Eye (tissue), 1 donor: ENCODE measurements at regions not wholly inside any gene's neighbourhood (a gene's known extent, or its start where the extent isn't known, plus 50 kb on each side); places are given as distances from the start of the nearest gene placed in this dataset.

ENCODE experiments used
- DNase-seq: peaks from one replicate; pipeline ENCODE4 v3.0.0-alpha.2; 2015

DNA sequence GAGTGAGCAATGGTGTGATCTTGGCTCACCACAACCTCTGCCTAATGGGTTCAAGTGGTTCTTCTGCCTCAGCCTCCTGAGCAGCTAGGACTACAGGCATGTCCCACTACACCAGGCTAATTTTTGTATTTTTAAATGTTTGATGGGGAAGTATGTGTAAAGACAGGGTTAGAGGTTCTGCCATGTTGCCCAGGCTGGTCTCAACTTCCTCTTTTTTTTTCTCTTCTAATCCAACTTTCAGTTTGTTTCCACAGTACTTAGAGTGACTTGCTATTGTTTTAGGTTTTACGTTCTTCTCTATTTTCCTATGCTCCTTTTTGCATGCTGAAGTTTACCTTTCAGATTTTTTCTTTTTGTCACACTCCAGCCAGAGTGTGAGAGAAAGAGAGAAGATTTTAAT, 1433.0 kb downstream of the UQCRFS1 start:
- DNase-seq, result no peak

DNA sequence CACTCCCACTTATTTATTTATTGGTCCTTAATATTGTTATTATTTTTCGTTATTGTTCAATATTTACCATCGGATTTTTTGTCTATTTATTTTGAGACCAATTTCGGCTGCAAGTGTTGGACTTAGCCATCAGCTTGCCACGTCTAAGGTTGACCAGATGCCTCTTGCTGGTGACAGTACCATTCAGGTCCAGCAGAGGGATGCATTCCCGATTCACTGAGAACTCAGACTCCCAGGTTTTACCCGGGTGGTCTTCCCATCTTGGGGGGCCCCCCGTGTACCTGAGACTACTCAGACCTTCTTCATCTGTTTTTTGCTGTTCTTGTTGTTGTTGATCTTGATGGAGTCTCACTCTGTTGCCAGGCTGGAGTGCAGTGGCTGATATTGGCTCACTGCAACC, 1435.2 kb downstream of the UQCRFS1 start:
- DNase-seq, result no peak

DNA sequence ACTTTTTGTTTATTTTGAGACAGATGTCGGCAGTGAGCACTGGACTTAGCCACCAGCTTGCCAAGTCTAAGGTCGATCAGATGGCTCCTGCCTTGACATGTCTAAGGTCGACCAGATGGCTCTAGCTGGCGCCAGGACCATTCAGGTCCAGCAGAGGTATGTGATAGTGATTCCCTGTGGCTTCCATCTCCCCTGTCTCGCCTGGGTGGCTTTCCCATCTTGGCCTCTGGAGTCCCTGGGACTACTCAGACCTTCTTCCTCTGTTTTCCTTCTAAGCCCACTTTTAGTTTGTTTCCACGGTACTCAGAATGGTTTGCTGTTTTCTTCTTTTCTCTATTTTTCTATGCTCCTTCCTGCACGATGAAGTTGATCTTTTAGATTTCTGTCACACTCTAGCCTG, 1435.7 kb downstream of the UQCRFS1 start:
- no peak for DNase-seq

DNA sequence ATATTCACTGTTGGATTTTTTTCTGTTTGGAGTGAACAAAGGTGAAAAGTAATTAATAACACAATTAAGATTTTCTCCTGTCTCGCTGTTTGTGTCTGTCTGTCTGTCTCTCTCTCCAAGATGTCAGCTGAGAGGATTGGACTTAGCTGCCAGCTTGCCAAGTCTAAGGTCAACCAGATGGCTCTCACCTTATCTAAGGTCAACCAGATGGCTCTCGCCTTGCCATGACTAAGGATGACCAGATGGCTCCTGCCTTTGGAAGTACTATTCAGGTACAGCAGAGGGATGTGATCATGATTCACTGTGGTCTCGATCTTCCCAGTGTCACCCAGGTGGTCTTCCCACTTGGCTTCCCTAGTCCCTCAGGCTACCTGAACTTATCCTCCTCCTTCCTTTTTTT, 1436.4 kb downstream of the UQCRFS1 start:
- DNase-seq, result no peak

DNA sequence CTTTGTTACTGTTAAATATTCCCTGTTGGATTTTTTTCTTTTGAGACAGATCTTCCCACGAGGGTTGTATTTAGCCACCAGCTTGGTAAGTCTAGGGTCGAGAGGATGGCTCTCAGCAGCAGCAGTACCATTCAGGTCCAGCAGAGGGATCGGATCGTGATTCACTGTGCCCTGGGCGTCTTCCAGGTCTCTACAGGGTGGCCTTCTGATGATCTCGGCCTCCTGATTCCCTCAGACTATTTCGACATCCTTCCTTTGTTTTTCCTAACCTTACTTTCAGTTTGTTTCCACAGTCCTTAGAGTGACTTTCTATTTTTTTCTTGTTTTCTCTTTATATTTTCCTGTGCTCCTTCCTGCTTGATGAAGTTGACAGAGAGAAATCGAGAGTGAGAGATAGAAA, 1436.9 kb downstream of the UQCRFS1 start:
- DNase-seq, result no peak

DNA sequence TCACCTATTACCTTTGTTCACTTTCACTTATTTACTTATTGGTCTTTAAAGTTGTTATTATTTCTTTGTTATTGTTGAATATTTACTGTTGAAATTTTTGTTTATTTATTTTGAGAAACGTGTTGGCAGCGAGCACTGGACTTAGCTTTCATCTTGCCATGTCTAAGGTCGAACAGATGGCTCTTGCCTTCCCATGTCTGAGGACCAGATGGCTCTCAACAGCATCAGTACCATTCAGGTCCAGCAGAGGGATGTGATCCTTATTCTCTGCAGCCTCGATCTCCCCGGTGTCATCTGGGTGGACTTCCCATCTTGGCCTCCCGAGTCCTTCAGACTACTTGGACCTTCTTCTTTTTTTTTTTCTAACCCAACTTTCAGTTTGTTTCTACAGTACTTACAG, 1437.6 kb downstream of the UQCRFS1 start:
- no peak for DNase-seq

DNA sequence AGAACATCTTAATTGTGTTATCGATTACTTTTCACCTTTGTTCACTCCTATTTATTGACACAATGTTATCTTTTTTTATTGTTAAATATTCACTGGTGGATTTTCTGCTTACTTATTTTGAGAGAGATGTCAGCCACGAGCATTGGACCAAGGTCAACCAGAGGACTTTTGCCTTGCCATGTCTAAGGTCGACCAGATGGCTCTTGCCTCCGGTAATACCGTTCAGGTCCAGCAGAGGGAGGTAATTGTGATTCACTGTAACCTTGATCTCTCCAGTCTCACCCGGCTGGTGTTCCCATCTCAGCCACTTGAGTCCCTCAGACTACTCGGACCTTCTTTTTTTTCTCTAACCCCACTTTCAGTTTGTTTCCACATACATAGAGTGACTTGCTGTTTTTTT, 1438.1 kb downstream of the UQCRFS1 start:
- no peak for DNase-seq

DNA sequence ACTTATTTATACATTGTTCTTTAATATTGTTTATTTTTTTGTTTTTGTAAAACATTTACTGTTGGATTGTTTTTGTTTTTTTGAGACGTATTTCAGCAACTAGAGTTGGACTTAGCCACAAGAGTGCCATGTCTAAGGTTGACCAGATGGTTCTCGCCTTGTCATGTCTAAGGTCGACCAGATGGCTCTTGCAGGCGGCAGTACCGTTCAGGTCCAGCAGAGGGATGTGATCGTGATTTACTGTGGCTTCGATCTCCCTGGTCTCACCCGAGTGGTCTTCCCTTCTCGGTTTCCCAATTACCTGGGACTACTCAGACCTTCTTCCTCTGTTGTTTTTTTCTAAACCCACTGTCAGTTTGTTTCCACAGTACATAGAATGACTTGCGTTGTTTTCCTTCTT, 1438.6 kb downstream of the UQCRFS1 start:
- no peak for DNase-seq

DNA sequence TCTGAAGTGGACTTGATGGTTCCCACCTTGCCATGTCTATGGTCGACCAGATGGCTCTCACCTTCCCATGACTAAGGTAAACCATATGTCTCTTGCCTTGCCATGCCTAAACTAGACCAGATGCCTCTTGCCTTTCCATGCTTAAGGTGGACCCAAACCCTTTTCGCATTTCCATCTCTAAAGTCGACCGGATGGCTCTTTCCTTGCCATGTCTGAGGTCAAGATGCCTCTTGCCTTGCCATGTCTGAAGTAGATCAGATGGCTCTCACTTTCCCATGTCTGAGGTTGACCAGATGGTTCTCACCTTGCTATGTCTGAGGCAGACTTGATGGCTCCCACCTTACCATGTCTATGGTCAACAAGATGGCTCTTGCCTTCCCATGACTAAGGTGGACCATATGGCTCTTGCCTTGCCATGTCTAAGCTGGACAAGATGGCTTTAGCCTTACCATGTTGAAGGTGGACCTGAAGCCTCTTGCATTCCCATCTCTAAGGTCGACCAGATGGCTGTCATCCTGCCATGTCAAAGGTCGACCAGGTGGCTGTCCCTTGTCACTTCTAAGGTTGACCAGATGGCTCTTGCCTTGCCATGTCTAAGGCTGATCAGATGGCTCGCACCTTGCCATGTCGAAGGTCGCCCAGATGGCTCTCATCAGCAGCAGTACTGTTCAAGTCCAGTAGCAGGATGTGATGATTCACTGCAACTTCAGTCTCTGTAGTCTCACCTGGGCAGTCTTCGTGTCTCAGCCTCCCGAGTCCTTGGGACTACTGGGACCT, 1439.4 kb downstream of the UQCRFS1 start:
- DNase-seq, result no peak

DNA sequence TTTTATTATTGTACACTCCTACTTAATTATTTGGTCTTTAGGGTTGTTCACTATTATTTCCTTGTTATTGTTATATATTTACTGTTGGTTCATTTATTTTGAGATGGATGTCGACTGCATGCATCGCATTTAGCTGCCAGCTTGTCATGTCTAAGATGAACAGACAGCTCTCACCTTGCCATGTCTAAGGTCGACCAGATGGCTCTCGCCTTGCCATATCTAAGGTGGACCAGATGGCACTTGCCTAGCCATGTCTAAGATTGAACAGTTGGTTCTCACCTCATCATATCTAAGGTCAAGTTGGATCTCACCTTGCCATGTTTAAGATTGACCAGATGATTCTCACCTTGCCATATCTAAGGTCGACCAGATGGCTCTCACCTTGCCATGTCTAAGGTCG, 1440.9 kb downstream of the UQCRFS1 start:
- DNase-seq, result no peak

DNA sequence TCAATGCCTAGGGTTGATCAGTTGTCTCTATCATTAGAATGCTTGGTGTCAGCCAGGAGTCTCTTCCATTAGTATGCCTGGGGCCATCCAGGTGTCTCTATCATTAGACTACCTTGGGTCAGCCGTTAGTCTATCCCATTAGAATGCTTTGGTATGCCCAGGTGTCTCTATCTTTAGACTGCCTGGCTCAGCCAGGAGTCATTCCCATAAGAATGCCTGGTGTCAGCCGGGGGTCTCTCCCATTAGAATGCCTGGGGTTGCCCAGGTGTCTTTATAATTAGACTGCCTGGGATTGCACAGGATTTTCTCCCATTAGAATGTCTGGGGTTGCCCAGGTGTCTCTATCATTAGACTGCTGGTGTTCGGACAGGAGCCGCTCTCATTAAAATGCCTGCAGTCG, 1442.9 kb downstream of the UQCRFS1 start:
- no peak for DNase-seq

DNA sequence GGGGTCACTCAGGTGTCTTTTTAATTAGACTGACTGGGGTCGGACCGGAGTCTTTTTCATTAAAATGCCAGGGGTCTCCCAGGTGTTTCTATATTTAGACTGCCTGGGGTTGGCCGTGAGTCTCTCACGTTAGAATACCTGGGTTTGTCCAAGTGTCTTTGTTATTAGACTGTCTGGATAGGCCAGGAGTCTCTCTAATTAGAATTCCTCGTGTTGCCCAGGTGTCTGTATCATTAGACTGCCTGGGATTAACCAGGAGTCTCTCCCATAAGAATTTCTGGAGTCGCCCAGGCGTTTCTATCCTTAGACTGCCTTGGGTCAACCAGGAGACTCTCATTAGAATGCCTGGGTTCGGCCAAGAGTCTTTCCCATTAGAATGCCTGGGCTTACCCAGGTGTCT, 1445.7 kb downstream of the UQCRFS1 start:
- no peak for DNase-seq

DNA sequence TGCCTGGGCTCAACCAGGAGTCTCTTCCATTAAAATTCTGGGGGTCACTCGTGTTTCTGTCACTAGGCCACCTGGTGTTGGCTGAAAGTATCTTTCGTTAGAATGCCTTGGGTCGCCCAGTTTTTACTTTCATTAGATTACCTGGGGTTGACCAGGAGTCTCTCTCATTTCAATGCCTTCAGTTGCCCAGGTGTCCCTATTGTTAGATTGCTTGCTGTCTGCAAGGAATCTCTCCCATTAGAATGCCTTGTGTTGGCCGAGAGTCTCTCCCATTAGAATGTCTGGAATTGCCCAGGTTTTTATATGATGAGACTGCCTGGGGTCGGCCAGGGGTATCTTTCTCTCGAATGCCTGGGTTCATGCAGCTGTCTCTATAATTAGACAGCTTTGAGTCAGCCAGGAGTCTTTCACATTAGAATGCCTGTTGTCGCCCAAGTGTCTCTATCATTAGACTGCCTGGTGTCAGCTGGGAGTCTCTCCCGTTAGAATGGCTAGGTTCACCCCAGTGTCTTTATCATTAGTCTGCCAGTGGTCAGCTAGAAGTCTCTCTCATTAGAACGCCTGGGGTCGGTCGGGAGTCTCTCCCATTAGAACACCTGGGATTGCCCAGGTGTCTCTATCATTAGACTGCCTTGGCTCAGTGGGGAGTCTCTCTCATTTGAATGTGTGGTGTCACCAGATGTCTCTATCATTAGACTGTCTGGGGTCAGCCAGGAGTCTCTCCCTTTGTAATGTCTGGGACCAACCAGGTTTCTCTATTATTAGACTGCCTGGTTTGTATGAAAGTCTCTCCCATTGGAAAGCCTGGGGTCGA, 1446.8 kb downstream of the UQCRFS1 start:
- DNase-seq, result no peak

DNA sequence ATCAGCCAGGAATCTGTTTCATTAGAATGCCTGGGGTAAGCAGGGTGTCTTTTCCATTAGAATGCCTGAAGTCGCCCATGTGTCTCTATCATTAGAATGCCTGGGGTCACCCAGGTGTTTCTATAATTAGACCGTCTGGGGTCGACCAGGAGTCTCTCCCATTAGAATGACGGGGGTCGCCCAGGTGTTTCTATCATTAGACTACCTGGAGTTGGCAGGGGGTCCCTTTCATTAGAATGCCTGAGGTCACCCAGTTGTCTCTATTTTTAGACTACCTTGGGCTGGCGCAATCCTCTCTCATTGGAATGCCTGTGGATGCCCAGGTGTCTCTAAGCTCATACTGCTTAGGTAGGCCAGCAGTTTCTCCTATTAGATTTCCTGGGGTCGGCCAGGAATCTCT, 1447.6 kb downstream of the UQCRFS1 start:
- no peak for DNase-seq

DNA sequence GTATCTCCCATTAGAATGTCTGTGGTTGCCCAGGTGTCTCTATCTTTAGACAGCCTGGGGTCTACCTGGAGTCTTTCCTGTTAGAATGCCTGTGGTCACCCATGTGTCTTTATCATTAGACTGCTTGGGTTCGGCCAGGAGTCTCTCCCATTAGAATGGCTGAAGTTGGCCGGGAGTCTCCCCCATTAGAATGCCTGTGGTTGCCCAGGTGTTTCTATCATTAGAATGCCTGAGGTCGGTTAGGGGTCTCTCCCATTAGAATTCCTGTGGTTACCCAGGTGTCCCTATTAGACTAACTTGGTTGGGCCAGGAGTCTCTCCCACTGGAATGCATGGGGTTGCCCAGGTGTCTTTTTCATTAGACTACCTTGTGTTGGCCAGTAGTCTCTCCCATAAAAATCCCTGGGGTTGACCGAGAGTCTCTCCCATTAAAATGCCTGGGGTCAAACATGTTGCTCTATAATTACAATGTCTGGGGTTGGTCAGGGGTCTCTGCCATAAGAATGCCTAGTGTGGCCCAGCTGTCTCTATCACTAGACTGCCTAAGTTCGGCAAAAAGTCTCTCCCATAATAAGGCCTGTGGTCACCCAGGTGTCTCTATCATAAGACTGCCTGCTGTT, 1448.7 kb downstream of the UQCRFS1 start:
- DNase-seq, result no peak

DNA sequence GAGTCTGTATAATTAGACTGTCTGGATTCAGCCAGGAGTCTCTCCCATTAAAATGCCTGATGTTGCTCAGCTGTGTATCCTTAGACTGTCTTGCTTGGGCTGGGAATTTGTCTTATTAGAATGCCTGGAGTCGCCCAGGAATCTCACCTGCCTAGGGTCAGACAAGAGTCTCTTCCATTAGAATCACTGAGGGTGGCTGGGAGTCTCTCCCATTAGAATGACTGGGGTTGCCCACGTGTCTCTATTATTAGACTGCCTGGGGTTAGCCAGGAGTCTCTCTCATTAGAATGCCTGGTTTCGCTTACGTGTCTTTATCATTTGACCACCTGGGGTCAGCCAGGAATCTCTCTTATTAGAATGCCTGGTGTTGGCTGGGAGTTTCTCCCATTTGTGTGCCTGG, 1450.0 kb downstream of the UQCRFS1 start:
- DNase-seq, result no peak

DNA sequence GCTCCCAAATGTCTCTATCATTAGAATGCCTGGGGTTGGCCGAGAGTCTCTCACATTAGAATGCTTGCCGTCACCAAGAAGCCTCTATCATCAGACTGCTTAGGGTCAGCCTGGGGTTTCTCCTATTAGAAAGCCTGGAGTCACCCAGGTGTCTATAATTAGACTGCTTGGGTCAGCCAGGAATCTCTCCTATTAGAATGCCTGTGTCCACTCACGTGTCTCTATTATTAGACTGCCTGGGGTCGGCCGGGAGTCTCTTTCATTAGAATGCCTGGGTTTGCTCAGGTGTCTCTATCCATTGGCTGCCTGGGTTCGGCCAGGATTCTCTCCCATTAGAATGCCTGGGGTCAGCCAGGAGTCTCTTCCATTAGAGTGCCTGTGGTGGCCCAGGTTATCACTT, 1453.1 kb downstream of the UQCRFS1 start:
- DNase-seq, result no peak

DNA sequence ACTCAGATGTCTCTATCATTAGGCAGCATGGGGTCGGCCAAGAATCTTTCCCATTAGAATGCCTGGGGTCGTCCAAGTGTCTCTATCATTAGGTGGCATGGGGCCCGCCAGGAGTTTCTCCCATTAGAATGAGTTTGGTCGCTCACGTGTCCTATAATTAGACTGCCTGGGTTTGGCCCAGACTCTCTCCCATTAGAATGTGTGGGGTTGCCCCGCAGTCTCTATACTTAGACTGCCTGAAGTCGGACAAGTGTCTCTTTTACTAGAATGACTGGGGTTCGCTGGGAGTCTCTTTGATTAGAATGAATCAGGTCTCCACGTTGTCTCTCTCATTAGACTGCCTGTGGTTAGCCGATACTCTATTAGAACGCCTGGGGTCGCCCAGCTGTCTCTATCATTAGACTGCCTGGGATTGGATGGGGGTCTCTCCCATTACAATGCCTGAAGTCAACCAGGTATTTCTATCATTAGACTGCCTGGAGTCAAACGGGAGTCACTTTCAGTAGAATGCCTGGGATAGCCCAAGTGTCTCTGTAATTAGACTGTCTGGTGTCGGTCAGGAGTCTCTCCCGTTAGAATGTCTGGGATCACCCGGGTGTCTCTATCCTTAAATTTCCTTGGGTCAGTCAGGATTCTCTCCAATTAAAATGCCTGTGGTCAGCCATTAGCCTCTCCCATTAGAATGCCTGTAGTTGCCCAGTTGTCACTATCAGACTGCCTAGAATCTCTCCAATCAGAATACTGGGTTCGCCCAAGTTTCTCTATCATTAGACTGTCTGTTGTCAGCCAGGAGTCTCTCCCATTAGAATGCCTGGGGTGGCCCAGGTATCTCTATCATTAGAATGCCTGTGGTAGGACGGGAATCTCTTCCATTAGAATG, 1454.1 kb downstream of the UQCRFS1 start:
- no peak for DNase-seq

DNA sequence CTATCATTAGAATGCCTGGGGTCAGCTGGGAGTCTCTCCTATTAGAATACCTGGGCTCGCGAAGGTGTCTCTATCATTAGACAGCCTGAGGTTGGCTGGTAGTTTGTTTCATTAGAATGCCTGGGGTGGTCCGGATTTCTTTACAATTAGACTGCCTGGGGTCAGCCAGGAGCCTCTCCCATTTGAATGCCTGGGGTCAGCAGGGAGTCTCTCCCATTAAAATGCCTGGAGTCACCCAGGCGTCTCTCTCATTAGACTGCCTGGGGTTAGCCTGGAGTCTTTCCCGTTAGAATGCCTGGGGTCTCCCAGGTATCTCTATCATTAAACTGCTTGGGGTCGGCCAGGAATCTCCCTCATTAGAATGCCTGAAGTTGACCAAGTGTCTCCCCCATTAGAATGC, 1458.3 kb downstream of the UQCRFS1 start:
- DNase-seq, result no peak

DNA sequence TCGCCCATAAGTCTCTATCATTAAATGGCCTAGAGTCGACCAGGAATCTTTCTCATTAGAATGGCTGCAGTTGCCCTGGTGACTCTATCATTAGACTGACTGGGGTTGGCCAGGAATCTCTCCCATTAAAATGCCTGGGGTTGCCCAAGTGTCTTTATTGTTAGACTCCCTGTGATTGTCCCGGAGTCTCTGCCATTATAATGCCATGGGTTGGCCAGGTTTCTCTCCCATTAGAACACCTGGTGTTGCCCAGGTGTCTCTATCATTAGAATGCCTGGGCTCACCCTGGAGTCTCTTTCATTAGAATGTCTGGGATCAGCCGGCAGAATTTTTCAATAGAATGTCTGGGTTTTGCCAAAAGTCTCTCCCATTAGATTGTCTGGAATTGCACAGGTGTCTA, 1459.3 kb downstream of the UQCRFS1 start:
- DNase-seq, result no peak

DNA sequence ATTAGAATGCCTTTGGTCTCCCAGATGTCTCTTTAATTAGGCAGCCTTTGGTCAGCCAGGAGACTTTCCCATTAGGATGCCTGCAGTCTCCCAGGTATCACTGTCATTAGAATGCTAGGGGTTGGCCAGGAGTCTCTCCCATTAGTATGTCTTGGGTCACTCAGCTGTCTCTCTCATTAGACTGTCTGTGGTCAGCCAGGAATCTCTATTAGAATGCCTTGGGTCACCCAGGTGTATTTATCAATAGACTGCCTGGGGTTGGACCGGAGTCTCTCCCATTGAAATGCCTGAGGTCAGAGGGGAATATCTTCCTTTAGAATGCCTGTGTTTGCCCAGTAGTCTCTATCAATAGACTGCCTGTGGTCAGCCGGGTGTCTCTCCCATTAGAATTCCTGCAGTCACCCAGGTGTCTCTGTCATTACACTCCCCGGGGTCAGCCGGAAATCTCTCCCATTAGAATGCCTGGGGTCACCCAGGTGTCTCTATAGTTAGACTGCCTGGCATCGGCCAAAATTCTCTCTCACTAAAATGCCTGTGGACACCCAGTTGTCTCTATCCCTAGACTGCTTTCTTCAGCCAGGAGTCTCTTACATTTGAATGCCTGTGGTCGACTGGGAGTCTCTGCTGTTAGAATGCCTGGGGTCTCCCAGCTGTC, 1460.3 kb downstream of the UQCRFS1 start:
- DNase-seq, result no peak

DNA sequence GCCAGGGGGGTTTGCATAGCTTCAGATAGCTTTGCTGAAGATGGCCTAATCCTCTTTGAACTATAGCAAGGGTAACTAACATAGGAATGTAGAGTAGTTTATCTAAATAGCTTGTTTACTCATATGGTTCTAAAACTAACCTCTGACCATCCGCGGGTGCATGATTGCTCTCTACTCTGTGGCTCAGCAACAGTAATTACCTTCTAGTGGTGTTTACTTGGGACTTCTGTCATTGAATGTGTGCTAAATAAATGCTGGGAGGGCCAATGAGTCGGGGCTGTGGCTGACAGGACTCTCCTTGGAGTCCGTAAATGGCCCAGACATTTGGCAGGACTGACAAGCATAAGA, 1461.9 kb downstream of the UQCRFS1 start:
- no peak for DNase-seq
